CD8-positive, alpha-beta memory T cell (primary cell): ENCODE measurements at regions not wholly inside any gene's neighbourhood (a gene's known extent, or its start where the extent isn't known, plus 50 kb on each side); places are given as distances from the start of the nearest gene placed in this dataset.
A peak's percentile ranks its signal among the peaks of the same experiment; 100 is the strongest.

Source experiments
- CTCF ChIA-PET: fragments of 350-600 bp; sonication (Branson Sonifier 250); formaldehyde crosslinking; loops from one replicate; lab custom pipeline; 2021; ENCODE audit warnings: antibody characterized with exemption; lab: Charles Lee
- POLR2A ChIA-PET: fragments of 350-600 bp; sonication (Branson Sonifier 250); formaldehyde crosslinking; loops from one replicate; lab custom pipeline; 2021; ENCODE audit warnings: antibody characterized with exemption; lab: Charles Lee
- DNase-seq, 5 donors: peaks; one replicate each; pipeline versions ENCODE4 v3.0.0 to v3.0.0-alpha.2; 2020 to 2022; ENCODE audit warnings: mixed read lengths in 1 of 5
- H3K27ac ChIP-seq: one replicate; pipeline ENCODE4 v1.7.0; 2013; ENCODE audit warnings: low read depth, mild to moderate bottlenecking, low read length, moderate library complexity
- H3K27me3 ChIP-seq: 2 replicates; pipeline ENCODE4 v1.7.0; 2013; ENCODE audit warnings: low read length, mild to moderate bottlenecking; ENCODE audit not compliant: insufficient read depth, poor library complexity, severe bottlenecking
- H3K36me3 ChIP-seq: 2 replicates; pipeline ENCODE4 v1.7.0; 2013; ENCODE audit warnings: mild to moderate bottlenecking, low read length, moderate library complexity; ENCODE audit not compliant: insufficient read depth
- H3K4me1 ChIP-seq: 2 replicates; pipeline ENCODE4 v1.7.0; 2013; ENCODE audit warnings: mild to moderate bottlenecking, low read length, moderate library complexity; ENCODE audit not compliant: insufficient read depth
- H3K4me3 ChIP-seq: 2 replicates; pipeline ENCODE4 v1.7.0; 2013; ENCODE audit warnings: mild to moderate bottlenecking, low read length
- H3K9me3 ChIP-seq: 2 replicates; pipeline ENCODE4 v1.7.0; 2013; ENCODE audit warnings: mild to moderate bottlenecking, low read length
- H3K27ac Mint-ChIP-seq, 8 donors: one replicate each; pipeline ENCODE4 v1.8.0; 2020 to 2021; ENCODE audit warnings: mixed read lengths in 8 of 8, mild to moderate bottlenecking in 6 of 8, inconsistent platforms in 3 of 8, moderate library complexity in 3 of 8
- H3K27me3 Mint-ChIP-seq, 2 donors: one replicate each; pipeline ENCODE4 v1.8.0; 2020 to 2021; ENCODE audit warnings: mixed read lengths in 2 of 2, mild to moderate bottlenecking in 1 of 2, moderate library complexity in 1 of 2
- H3K36me3 Mint-ChIP-seq, 3 donors: one replicate each; pipeline ENCODE4 v1.8.0; 2020 to 2021; ENCODE audit warnings: mixed read lengths in 3 of 3, inconsistent platforms in 1 of 3, mild to moderate bottlenecking in 1 of 3
- H3K4me1 Mint-ChIP-seq, 3 donors: one replicate each; pipeline ENCODE4 v1.8.0; 2020 to 2021; ENCODE audit warnings: mixed read lengths in 3 of 3, inconsistent platforms in 1 of 3, mild to moderate bottlenecking in 1 of 3
- H3K4me3 Mint-ChIP-seq, 7 donors: one replicate each; pipeline ENCODE4 v1.8.0; 2020 to 2021; ENCODE audit warnings: mixed read lengths in 7 of 7, mild to moderate bottlenecking in 6 of 7, moderate library complexity in 4 of 7, inconsistent platforms in 2 of 7
- H3K9me3 Mint-ChIP-seq, 5 donors: one replicate each; pipeline ENCODE4 v1.8.0; 2020 to 2022; ENCODE audit warnings: mixed read lengths in 5 of 5, mild to moderate bottlenecking in 3 of 5, moderate library complexity in 2 of 5, inconsistent platforms in 1 of 5

GRCh38 chr17:73983621-73984400, 219.7 kb upstream of the RPL38 start:
- H3K27me3 ChIP-seq = no peaks in the 10 kb centered on the region
- no peak for DNase-seq
- H3K27me3 Mint-ChIP-seq = peaks cover 30 to 35% of the 10 kb centered on the region in 2 donors
- H3K9me3 ChIP-seq = no peaks in the 10 kb centered on the region
- no peak overlapping the region for H3K27ac ChIP-seq
- H3K9me3 Mint-ChIP-seq = no peaks in the 10 kb centered on the region
- H3K4me1 ChIP-seq = no peaks in the 10 kb centered on the region
- ChIA-PET POLR2A (no interaction called here), CTCF (no interaction called here)
- no peak overlapping the region for H3K27ac Mint-ChIP-seq
- H3K4me3 ChIP-seq = no peak overlapping the region
- peaks cover 0 to 2% (median 0%) of the 10 kb centered on the region in 3 donors for H3K36me3 Mint-ChIP-seq
- no peak overlapping the region for H3K4me3 Mint-ChIP-seq
- peaks cover 10 to 17% (median 11%) of the 10 kb centered on the region in 3 donors for H3K4me1 Mint-ChIP-seq
- no peaks in the 10 kb centered on the region for H3K36me3 ChIP-seq

GRCh38 chr17:73984941-73985340, 218.5 kb upstream of the RPL38 start:
- Histone ChIP-seq H3K36me3 (no peaks in the 10 kb centered on the region), H3K27ac (no peak overlapping the region), H3K4me3 (no peak overlapping the region), H3K4me1 (no peaks in the 10 kb centered on the region), H3K27me3 (no peaks in the 10 kb centered on the region), H3K9me3 (no peaks in the 10 kb centered on the region)
- H3K36me3 Mint-ChIP-seq = no peaks in the 10 kb centered on the region
- CTCF ChIA-PET = no interaction called here
- H3K9me3 Mint-ChIP-seq = no peaks in the 10 kb centered on the region
- no peak for DNase-seq
- H3K27me3 Mint-ChIP-seq = peaks cover 25 to 28% of the 10 kb centered on the region in 2 donors
- POLR2A ChIA-PET = no interaction called here
- H3K4me1 Mint-ChIP-seq = peaks cover 10 to 17% (median 11%) of the 10 kb centered on the region in 3 donors
- no peak overlapping the region for H3K4me3 Mint-ChIP-seq
- no peak overlapping the region for H3K27ac Mint-ChIP-seq

DNA sequence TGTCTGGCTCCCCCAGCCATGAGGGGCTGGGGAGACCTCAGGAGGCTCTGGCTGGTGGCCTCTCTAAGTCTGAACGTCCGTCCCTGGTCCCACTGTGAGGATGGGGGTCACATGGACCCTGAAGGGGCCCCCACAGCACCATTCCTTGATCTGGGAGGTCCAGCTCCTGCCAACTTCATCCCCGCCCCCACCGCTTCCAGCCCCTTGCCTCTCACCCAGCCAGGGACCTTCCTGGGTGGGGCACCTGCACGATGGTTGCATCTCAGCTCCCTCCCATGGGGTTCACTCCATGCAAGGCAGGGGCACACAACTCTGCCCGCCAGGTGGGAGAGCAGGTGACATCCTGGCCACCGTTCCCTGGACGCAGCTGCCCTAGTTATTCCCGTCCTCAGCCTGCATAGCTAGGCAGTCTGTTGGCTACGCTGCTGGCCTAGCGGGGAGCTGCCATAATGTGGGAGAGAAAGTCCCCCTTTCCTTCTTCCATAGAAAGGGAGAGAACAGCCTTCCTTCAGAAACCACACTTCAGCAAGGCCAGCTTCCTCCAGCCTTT, 217.9 kb upstream of the RPL38 start:
- H3K27ac ChIP-seq = no peak overlapping the region
- no peaks in the 10 kb centered on the region for H3K36me3 Mint-ChIP-seq
- peaks cover 10 to 17% (median 11%) of the 10 kb centered on the region in 3 donors for H3K4me1 Mint-ChIP-seq
- peaks cover 22 to 26% of the 10 kb centered on the region in 2 donors for H3K27me3 Mint-ChIP-seq
- ChIA-PET CTCF (no interaction called here), POLR2A (no interaction called here)
- no peaks in the 10 kb centered on the region for H3K9me3 ChIP-seq
- no peak overlapping the region for H3K4me3 ChIP-seq
- no peaks in the 10 kb centered on the region for H3K27me3 ChIP-seq
- H3K9me3 Mint-ChIP-seq = no peaks in the 10 kb centered on the region
- no peak overlapping the region for H3K4me3 Mint-ChIP-seq
- no peaks in the 10 kb centered on the region for H3K36me3 ChIP-seq
- H3K27ac Mint-ChIP-seq = no peak overlapping the region
- no peak for DNase-seq
- no peaks in the 10 kb centered on the region for H3K4me1 ChIP-seq

- Histone ChIP-seq H3K27me3 (no peaks in the 10 kb centered on the region), H3K9me3 (no peaks in the 10 kb centered on the region), H3K4me3 (no peak overlapping the region), H3K36me3 (no peaks in the 10 kb centered on the region), H3K27ac (no peak overlapping the region), H3K4me1 (no peaks in the 10 kb centered on the region)
- CTCF ChIA-PET = no interaction called here
- H3K4me3 Mint-ChIP-seq = no peak overlapping the region
- POLR2A ChIA-PET = no interaction called here
- H3K36me3 Mint-ChIP-seq = no peaks in the 10 kb centered on the region
- peaks cover 10 to 17% (median 11%) of the 10 kb centered on the region in 3 donors for H3K4me1 Mint-ChIP-seq
- H3K27me3 Mint-ChIP-seq = peaks cover 18 to 20% of the 10 kb centered on the region in 2 donors
- H3K27ac Mint-ChIP-seq = no peak overlapping the region
- no peak for DNase-seq
- no peaks in the 10 kb centered on the region for H3K9me3 Mint-ChIP-seq
Measured at GRCh38 chr17:73986641-73987177, 216.8 kb upstream of the RPL38 start.

- peaks cover 10 to 16% (median 11%) of the 10 kb centered on the region in 3 donors for H3K4me1 Mint-ChIP-seq
- no peaks in the 10 kb centered on the region for H3K4me1 ChIP-seq
- H3K9me3 Mint-ChIP-seq = no peaks in the 10 kb centered on the region
- peaks cover 16 to 20% of the 10 kb centered on the region in 2 donors for H3K27me3 Mint-ChIP-seq
- H3K36me3 Mint-ChIP-seq = no peaks in the 10 kb centered on the region
- no peaks in the 10 kb centered on the region for H3K36me3 ChIP-seq
- POLR2A ChIA-PET = no interaction called here
- DNase-seq = no peak
- H3K27ac ChIP-seq = no peak overlapping the region
- no peak overlapping the region for H3K4me3 Mint-ChIP-seq
- CTCF ChIA-PET = no interaction called here
- no peaks in the 10 kb centered on the region for H3K9me3 ChIP-seq
- no peaks in the 10 kb centered on the region for H3K27me3 ChIP-seq
- H3K4me3 ChIP-seq = no peak overlapping the region
- H3K27ac Mint-ChIP-seq = no peak overlapping the region
Measured at GRCh38 chr17:73987395-73987794, 216.1 kb upstream of the RPL38 start.

DNA sequence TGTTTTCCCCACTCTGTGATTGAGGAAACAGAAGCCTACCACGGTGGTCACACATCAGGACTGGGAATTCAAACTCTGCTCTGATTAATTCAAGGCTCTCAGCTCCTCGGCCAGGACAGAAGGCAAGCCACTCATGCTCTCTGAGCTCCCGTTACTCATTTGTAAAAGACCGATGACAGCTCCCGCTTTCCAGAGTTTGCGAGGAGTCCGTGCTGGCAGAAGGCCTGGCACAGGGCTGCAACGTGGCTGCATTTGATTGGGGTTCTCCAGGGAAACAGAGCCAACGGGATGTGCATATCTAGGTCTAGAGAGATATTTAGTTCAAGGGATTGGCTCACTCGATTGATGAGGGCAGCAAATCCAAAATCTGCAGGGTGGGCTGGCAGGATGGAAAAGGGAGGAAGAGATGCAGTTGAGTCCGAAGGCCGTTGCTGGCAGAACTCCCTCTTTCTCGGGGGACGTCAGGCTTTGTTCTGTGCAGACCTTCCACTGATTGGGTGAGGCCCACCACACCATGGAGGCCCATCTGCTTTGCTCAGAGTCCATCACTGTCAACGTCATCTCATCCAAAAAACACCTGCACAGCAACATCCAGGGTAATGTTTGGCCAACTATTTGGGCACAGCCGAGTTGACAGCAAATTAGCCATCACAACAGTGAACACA, 215.5 kb upstream of the RPL38 start:
- DNase-seq = no peak
- H3K27me3 Mint-ChIP-seq = peaks cover 15 to 23% of the 10 kb centered on the region in 2 donors
- no peaks in the 10 kb centered on the region for H3K36me3 Mint-ChIP-seq
- no peak overlapping the region for H3K4me3 ChIP-seq
- H3K9me3 Mint-ChIP-seq = no peaks in the 10 kb centered on the region
- H3K4me1 ChIP-seq = no peaks in the 10 kb centered on the region
- H3K27ac ChIP-seq = no peak overlapping the region
- no peaks in the 10 kb centered on the region for H3K9me3 ChIP-seq
- no peak overlapping the region for H3K4me3 Mint-ChIP-seq
- H3K36me3 ChIP-seq = no peaks in the 10 kb centered on the region
- peaks cover 6 to 10% (median 7%) of the 10 kb centered on the region in 3 donors for H3K4me1 Mint-ChIP-seq
- ChIA-PET CTCF (interaction anchor here (1.1 kb wide), 1 partner anchor 11 kb away, joined by 3 read pairs; no protein-coding TSS in a partner anchor), POLR2A (no interaction called here)
- no peak overlapping the region for H3K27ac Mint-ChIP-seq
- H3K27me3 ChIP-seq = no peaks in the 10 kb centered on the region

- no peaks in the 10 kb centered on the region for H3K9me3 Mint-ChIP-seq
- H3K36me3 Mint-ChIP-seq = no peaks in the 10 kb centered on the region
- no peak overlapping the region for H3K4me3 Mint-ChIP-seq
- no peaks in the 10 kb centered on the region for H3K9me3 ChIP-seq
- peaks cover 15 to 16% of the 10 kb centered on the region in 2 donors for H3K27me3 Mint-ChIP-seq
- H3K36me3 ChIP-seq = no peaks in the 10 kb centered on the region
- H3K4me3 ChIP-seq = no peak overlapping the region
- no peak for DNase-seq
- H3K27ac ChIP-seq = no peak overlapping the region
- CTCF ChIA-PET = interaction anchor here (1.4 kb wide), 1 partner anchor 9 kb away, joined by 3 read pairs; no protein-coding TSS in a partner anchor
- no peak overlapping the region for H3K27ac Mint-ChIP-seq
- H3K27me3 ChIP-seq = no peaks in the 10 kb centered on the region
- H3K4me1 Mint-ChIP-seq = peaks cover 4 to 7% (median 5%) of the 10 kb centered on the region in 3 donors
- H3K4me1 ChIP-seq = no peaks in the 10 kb centered on the region
- POLR2A ChIA-PET = no interaction called here
Measured at GRCh38 chr17:73989671-73990070, 213.8 kb upstream of the RPL38 start.

- POLR2A ChIA-PET = no interaction called here
Measured at GRCh38 chr17:73990290-73990689, 213.2 kb upstream of the RPL38 start.

More at GRCh38 chr17:73990290-73990689, 213.2 kb upstream of the RPL38 start:
- Histone ChIP-seq H3K4me1 (no peaks in the 10 kb centered on the region), H3K36me3 (no peaks in the 10 kb centered on the region), H3K9me3 (no peaks in the 10 kb centered on the region), H3K4me3 (no peak overlapping the region), H3K27ac (no peak overlapping the region), H3K27me3 (no peaks in the 10 kb centered on the region)
- H3K4me1 Mint-ChIP-seq = peaks cover 0 to under 1% (median 0%) of the 10 kb centered on the region in 3 donors
- H3K27ac Mint-ChIP-seq = peak overlapping the region in 1 of 8 donors; percentile 14
- DNase-seq = no peak
- CTCF ChIA-PET = interaction anchor here (1.4 kb wide), 1 partner anchor 8 kb away, joined by 3 read pairs; no protein-coding TSS in a partner anchor
- no peaks in the 10 kb centered on the region for H3K36me3 Mint-ChIP-seq
- H3K9me3 Mint-ChIP-seq = no peaks in the 10 kb centered on the region
- H3K4me3 Mint-ChIP-seq = no peak overlapping the region
- H3K27me3 Mint-ChIP-seq = peaks cover 15 to 16% of the 10 kb centered on the region in 2 donors
